Activated CD8-positive, alpha-beta memory T cell treated with anti-CD3 and anti-CD28 coated beads for 24 hours (primary cell): ENCODE measurements at regions not wholly inside any gene's neighbourhood (a gene's known extent, or its start where the extent isn't known, plus 50 kb on each side); places are given as distances from the start of the nearest gene placed in this dataset.
"Not testable (repeated sequence)": the region's sequence is repeated elsewhere in the genome, so short reads cannot be mapped to it uniquely, and the experiment has no call there.

Experiments used
- DNase-seq: peaks from one replicate; pipeline ENCODE4 v3.0.0-alpha.2; 2020

DNA sequence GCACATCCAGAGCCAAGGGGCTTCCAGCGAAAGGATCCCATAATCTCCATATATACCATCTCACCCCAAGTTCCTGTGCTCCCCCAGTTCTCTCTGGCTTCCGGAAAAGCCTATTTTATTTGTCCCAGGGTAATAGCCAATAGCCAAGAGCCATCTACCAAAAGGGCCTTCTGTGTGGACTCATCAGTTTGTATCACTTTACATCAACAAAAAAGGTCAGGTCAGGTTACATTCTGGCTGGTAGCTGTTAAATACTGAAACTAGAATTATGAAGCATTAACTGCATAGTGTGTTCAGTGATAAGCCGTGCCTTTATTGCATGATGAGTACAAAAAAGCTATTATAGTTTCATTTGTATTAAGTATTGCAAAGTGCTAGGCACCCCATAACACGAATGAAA is 223.7 kb downstream of the IRS1 start:
- DNase-seq, result no peak

DNA sequence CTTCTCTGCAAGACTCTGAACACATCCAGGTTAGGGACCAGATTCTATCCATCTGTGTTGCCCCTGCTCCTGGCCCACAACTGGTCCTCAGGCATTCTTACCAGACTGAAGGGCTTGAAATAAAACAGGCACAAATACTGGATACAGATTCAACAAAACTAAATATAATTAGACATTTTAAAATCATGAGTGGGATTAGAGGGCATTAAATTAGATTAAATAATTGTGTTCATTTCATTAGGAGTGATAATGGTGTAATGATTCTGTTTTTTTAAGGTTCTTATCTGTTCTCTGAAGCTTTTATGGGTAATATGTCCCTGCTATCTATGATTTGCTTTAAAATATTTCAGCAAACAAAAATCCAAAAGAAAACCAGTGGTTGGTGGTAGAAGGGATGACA is 226.5 kb downstream of the IRS1 start:
- no peak for DNase-seq

DNA sequence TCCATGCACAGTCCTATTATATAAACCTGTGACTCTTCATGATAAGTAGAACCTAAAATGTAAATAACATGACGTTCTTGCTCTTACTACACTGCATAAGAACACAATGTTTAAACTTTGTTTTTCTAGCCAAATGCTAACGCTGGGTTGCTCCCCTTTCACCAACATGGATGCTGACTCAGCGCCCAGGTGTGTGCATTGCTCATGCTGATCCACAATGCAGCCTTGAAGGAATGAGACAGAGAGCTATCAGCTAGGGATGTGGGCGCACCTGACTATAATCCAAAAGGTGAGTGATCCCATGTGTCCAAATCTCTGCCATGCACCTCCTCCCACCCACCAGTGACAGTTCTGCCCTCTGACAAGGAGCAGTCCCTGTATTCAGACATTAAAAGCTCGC is 235.0 kb downstream of the IRS1 start:
- DNase-seq, result no peak

DNA sequence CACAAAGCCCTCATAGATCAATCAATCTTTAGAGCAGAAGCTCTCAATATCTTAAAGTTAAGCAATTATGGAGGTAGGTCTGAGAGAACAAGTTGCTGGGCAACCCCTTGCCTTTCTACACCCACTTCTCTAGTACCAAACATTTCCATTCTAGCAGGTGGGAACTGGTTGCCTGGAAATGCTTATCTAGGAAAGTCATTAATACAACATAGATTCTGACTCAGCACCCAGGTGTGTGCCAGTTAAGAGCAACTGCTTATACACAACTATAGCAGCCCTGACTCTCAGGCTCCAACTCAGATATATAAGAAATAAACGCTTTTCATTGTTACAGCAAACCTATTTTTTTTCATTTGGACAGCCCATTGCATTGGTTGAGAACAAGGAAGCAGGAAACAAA is 237.7 kb downstream of the IRS1 start:
- no peak for DNase-seq

DNA sequence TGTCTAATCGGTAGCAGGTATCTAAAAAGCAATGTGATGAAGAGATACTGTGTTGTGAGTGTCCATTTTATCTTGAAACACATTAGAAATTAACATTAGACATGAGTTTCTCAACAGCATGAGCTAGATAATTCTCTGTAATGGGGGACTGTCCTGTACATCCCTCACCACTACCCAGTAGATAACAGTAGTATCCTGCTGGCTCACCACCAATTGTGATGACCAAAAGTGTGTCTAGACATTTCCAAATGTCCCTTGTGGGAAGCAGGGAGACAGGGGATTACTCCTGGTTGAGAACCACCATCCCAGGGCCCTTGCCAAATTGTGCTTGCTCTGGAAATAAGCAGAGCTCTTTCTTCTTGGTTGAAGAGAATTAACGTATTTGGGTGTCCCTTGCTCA is 239.3 kb downstream of the IRS1 start:
- no peak for DNase-seq

DNA sequence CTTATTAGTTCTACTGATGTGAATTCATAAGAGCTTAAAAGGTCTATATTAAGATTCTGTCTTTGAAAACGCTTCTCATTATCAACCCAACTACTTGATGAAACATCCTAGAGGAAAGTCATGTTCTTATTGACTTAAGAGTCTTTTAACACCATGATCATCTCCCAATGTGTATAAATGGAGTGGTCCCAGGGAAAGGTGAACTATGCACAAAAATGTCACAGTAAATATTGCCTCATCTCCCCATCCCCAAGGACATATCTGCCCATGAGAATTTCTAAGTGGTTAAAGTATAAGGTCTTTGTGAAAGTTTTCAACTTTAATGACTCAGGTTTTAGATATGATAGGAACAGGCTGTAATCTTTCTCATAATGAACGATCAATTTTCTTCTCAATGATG is 240.1 kb downstream of the IRS1 start:
- DNase-seq, result no peak

DNA sequence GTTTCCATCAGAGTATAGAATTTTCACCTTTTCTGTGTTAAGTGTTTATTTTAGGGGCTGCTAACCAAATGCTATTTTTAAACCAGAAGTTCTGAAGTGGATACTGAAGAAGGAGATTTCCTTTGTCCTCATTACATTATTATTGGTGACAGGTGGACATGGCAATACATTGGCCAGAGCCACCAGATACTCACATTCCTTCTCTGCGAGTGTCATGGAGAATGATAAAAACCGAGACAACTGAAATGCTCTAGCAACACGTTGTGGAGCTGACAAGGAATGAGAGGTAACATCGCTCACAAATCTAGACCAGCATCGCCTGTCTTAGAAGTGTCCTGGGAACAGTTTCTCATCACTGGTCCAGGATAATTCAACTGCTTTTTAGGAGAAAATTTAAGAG is 241.2 kb downstream of the IRS1 start:
- DNase-seq, result no peak

DNA sequence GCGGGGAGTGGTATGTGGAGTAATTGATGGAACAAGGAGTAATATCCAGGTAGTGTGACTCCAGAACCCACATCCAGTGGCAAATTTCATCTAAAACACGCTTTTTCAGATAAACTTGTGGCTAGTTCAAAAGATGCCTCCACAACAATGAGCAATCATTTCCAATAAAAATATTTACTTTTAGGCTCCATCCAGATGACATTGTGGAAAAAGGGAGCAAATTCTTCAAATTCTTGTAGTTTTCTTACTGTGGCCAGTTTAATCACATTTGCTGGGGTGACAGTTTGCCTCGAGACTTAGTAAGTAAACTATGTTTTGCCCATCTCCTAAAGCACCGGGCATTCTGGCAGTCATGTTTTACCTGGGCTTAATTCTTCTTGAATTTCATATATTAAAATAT is 243.6 kb downstream of the IRS1 start:
- no peak for DNase-seq

DNA sequence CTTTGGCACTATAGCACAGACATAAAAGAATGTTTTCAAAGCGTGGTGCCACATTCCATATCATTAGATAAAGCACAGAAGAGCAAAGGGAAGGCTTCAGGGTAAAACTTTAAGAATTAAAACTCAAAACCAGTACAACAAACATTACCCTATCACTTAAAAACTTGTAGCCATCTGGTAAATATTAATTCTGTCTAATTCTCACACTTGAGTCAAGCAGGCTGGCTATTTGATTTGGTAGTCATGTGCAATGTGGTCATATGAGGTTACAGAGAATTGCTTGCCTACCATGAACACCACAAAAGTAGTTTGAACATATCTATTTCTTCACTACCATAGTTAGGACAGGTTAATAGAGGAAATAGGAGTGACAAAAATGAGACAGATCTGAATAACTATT is 244.9 kb downstream of the IRS1 start:
- no peak for DNase-seq

DNA sequence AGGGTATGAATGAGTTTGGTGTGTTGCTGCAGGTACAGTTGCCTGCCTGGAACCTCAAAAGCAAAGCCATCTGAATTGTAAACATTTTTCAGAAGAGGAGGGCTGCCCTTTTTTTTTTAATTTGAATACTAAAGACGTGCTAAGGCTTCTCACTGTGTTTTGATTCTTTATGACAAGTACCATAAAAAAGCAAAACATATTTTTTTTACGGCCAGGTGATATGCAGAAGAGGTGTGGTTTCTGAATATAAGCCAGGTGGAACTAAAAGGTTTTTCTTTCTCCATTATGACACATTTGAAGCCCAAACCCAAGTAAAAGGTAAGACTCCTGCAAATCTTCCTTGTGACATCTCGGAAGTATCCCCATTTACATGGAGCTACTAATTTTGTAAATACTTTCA is 246.3 kb downstream of the IRS1 start:
- DNase-seq, result no peak

DNA sequence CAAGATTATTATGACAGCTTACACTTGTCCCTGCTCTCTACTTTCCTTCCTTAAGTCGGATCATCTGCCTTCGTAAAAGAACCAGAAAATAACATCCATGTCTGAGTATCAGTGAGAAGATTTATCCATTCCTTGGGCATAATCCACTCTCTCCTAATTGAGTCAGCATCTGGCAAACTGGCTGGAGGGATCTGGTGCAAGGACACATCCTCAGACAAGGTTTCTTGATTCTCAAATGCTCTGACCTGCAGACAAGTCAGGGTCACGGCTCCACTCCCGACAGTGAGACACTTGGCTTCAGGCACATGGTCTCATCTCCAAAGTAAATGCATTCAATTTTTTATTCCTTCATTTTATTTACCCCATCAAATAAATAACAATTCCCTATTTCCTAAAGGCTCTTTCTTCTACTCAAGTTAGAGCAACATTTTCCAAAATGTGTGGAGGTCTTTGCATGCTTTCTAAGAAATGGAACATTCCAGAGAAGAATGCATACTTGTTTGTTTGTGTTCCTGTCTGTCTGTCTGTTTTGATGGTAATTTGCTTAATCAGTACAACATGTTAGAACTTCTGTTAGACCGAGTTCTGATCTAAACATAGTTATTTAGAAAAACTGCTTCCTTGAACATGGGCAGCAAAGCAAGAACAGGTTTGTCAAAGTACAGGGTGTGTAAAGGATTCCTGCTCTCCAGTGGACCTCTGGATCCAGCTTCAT is 246.9 kb downstream of the IRS1 start:
- no peak for DNase-seq

DNA sequence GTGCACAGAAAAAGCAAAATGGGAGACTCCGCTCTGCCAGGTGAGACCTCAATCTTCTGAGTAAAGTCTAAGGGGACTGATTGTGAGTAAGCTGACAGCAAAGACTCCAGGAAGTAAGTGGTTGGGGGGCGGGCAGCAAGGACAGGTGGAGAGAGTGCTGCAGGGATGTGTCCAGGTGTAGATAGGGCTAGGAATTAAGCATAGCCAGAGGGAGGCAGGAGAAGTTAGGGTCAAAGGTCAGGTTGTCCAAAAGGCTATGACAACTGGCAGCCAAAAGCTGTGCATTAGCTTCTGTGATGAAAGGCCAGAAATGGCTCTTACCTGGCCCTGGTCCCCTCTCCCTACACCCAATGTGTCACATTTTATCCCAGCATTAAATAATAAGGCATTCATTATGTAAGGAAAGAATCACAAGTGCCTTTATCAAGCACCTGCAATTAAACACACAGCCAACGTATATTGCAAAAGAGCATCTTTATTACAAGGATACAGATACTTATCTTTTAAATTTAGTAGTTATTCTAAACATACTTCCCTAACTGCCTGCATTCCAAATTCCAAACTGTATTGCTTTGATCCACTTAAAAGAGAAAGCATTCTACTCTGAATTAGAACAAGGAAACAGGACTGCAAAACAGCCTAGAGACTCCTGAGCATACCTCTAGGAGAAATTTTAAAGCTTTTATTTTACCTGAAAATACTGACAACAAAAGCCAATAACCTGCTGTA is 247.9 kb downstream of the IRS1 start:
- no peak for DNase-seq

DNA sequence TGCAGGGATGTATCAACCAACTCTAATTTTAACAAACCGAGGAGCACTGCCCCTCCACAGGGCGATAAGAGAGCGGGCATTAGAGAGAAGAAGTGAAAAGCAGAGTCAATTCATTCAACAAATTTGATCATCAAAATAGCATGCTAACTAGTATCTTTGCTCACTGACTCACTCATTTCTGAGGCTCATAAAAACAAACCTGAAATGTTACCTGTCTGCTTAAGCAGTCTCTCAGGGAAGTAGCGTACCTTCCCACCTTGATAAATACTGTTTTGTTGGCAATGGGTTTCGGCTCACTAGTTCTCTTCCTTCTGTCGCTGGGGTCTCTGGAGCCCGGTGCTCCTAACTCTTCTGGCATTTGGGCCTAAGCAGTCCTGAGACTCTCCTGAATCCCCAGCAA is 248.8 kb downstream of the IRS1 start:
- no peak for DNase-seq

DNA sequence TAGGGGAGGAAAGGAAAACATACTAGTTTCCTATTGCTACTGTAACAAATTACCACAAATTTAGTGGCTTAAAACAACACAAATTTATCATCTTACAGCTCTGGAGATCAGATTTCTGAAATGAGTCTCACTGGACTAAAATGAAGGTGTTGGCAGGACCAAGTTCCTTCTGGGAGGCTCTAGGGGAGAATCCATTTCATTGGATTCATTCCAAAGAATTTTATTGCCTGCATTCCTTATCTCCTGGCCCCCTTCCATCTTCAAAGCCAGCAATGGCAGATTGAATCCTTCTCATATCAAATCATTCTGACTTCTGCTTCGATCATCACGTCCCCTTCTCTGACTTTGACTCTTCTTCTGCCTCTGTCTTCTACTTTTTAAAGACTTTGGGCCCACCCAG is 250.9 kb downstream of the IRS1 start:
- no peak for DNase-seq

DNA sequence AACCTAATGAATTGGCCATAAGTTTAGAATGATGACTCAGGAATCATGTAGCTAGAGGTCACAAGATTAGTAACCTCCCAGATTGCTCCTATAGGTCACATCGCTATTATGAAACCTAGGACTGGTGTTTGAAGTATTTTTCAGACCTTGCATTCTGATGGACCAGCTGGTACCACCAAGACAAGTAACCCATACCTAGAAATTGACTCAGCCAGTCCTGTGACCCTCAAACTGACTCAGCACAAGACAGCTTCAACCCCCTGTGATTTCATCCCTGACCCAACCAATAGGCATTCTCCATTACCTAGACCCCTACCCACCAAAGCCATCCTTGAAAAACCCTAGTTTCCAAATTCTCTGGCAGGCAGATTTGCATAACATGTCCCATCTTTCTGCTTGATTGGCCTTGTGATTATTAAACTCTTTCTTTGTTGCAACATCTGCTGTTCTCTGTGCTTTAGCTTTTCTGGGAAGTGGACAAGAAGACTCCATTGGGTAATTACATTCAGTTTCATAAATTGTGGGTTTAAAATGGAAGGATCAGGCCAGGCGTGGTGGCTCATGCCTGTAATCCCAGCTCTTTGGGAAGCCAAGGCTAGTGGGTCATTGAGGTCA is 254.9 kb downstream of the IRS1 start:
- no peak for DNase-seq

DNA sequence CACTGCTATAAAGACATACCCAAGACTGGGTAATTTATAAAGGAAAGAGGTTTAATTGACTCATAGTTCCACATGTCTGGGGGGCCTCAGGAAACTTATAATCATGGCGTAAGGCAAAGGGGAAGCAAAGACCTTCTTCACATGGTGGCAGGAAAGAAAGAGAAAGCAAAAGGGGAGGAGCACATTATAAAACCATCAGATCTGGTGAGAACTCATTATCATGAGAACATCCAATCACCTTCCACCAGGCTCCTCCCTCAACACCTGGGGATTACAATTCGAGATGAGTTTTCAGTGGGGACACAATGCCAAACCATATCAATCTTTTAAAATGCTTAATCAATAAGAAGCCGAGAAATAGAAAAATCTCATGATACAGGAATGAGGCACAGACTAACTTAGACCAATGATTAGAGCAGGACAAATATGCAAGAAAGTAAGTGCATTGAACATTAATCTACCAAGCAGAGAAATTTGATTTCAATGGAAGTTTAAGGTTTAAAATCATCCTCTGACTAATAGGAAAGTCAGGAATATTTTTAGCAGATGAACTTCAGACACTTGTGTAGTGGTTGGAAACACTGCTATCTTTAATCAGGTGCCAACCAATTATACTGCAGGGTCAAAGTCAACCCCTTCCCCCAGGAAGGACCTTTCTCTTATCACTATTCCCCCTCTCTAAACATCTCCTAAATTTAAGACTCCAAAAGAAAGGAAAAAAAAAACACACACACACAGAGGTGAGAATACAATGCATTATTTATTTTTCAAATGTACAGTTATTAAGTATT is 259.2 kb downstream of the IRS1 start:
- no peak for DNase-seq

DNA sequence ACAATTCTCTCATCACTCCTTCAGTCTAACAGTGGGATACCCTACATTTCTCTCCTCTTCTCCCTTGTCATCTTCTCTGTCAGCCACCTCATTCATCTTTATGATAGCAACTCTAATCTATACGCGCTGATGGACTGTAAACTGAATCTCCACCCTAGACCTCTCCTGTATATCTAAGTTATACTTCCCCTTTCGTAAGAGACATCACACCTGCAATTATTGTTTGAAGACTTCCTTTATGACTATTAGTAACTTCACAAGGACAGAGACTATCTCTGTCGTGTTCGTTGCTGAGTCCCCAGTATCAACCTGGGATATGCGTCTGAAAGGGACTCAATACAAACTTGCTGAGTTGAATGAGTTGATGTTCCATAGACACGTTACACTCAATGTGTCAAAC is 263.2 kb downstream of the IRS1 start:
- no peak for DNase-seq

DNA sequence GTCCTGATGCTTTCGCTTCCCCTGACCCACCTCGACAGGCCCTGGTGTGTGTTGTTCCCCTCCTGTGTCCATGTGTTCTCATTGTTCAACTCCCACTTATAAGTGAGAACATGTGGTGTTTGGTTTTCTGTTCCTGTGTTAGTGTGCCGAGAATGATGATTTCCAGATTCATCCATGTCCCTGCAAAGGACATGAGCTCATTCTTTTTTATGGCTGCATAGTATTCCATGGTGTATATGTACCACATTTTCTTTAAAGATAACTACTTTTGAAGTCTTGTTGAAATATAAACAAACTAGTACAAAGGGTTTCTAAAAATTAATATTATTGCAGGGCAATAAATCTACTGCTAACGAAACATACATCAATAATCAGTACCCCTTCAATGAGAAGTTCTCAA is 266.6 kb downstream of the IRS1 start:
- DNase-seq, result not testable (repeated sequence)

DNA sequence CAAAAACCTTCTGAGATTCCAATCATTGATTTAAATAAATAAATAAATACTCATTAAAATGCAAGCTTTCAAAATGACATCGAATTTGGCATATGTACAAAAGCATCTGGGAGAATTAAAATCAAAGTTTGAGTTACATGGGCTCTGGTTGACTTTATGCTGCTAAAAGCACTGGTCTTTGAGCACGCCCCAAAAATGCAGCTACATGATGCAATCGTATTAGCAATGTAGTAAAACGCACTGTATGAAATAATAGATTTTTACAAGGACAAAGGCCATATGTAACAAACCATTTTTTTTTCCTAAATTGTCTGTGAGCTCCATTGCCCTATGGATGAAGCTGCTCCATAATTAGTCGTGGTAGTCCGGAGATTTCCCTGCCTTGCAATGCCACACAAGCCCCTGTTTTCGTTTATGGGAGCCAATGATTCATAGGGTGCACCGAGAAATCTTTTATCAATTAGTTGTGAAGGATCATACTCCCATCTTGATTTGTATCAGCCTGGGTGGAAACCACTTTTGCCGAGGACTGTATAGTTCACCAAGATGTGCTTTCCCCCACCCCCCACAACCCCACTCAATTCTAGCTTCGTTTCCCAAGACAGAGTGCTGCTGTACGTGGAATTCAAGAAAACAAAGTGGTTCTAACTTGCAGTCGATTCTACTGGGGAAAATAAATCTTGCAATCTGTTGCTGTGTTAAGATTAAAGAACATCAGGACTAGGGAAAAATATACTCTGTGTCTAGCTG is 268.4 kb downstream of the IRS1 start:
- DNase-seq, result no peak

DNA sequence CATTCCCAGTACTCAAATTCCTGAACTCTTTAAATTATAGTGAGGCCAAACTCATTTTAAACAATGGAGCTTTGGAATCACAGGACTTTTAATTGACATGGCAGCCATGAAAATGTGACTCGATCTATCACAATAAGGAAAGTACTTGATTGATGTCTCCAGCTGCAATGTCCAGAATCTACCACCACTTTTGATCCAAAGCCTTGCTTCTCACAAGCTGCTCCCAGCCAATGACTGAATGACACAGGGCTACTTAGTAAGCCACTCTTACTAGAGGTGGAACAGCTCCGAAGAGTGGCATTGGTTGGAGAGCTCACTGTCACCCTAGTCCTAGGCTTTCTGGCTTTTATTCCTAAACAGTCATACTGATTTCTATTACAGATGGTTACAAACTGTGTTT is 270.1 kb downstream of the IRS1 start:
- DNase-seq, result no peak

DNA sequence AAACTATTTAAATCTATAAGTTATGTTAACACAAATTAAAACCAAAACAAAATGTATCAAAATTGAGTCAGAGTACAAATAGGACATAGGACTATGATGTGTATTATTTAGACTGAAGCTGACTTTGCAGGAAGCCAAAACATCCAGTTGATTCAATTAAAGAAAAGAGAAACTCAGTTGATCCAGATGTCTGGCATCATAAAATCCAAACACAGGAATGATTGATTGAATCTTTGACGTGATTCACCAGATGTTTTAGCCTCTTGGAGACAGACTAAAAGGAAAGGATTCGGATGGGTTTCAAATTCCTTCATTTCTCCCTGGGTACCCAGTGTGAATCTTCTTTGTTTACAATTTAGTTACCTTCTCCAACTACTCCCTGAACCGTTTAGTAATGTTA is 272.9 kb downstream of the IRS1 start:
- DNase-seq, result no peak

DNA sequence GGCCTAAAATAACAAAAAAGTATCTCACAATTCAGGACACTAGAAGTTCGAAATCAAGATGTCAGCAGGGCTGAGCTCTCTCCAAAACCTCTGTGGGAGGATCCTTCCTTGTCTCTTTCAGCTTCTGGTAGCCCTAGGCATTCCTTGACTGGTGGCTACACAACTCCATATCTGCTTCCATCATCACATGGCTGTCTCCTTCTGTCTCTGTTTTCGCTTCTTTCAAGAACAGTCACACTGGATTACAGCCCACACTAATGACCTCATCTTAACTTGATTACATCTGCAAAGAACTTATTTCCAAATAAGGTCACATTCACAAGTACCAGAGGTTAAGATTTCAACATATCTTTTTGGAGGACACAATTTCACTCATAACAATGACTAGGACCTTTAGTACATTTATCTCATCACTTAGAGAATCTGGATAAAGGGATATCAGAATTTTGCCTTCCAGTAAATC is 275.2 kb downstream of the IRS1 start:
- DNase-seq, result no peak

DNA sequence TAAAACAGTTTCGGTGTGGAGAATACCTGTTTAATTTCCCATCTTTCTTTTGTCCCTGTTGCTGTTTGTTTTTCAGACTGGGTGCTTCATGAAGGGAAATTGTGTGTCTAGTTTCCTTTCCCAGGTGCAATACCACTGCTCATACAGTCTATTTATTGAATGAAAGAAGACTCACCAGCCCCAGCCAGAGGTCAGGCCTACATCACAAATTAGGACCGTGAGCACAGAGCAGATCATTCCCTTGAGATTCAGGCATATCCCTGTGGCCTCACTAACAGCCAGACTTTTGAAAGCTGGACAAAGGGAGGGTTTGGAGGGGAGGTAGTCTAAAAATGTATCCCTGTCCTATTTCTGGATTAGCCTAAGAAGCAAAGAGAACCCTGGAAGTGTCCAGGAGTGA is 278.9 kb downstream of the IRS1 start:
- no peak for DNase-seq
